B cell (primary cell): ENCODE measurements at regions not wholly inside any gene's neighbourhood (a gene's known extent, or its start where the extent isn't known, plus 50 kb on each side); places are given as distances from the start of the nearest gene placed in this dataset.

Source experiments
- CTCF ChIP-seq: fragments of 200-600 bp; IDR thresholded peaks from one replicate; pipeline ENCODE4 v1.8.0; 2022; ENCODE audit warnings: antibody characterized with exemption, mild to moderate bottlenecking
- EZH2 ChIP-seq: IDR thresholded peaks from 2 replicates; pipeline ENCODE4 v1.6.1; 2012; ENCODE audit warnings: borderline replicate concordance, low read depth, mild to moderate bottlenecking, moderate library complexity, low read length; ENCODE audit not compliant: insufficient read depth, poor library complexity, severe bottlenecking

GRCh38 chr5:89087551-89088318 lies 204.8 kb upstream of the MEF2C start:
- TF ChIP-seq CTCF = no peak
- no peak for TF ChIP-seq EZH2
